H1 (cell line): ENCODE measurements at regions not wholly inside any gene's neighbourhood (a gene's known extent, or its start where the extent isn't known, plus 50 kb on each side); places are given as distances from the start of the nearest gene placed in this dataset.
A peak's percentile ranks its signal among the peaks of the same experiment; 100 is the strongest.

Source experiments
- CTCF ChIA-PET: fragments of 300-600 bp; sonication (Branson Sonifier 250); formaldehyde crosslinking; loops from one replicate; lab custom pipeline; 2021; ENCODE audit not compliant: partially characterized antibody; lab: Charles Lee
- POLR2A ChIA-PET: fragments of 300-600 bp; sonication (Branson Sonifier 250); formaldehyde crosslinking; loops from one replicate; lab custom pipeline; 2021; ENCODE audit warnings: inconsistent platforms; ENCODE audit not compliant: partially characterized antibody; lab: Charles Lee
- DNase-seq, 2 experiments: peaks; one replicate each; pipeline versions ENCODE4 v3.0.0 to v3.0.0-alpha.2; 2010 to 2022; ENCODE audit warnings: low spot score in 2 of 2, low read depth in 1 of 2, mixed read lengths in 1 of 2
- FAIRE-seq: peaks from 2 replicates; lab custom pipeline; 2011; peaks lifted over from hg19 to GRCh38; lab: Jason Lieb, UNC
- H2AFZ ChIP-seq: 2 replicates; pipeline ENCODE4 v1.8.1; 2012; ENCODE audit warnings: low read length, inconsistent platforms
- H2AK5ac ChIP-seq: 2 replicates; pipeline ENCODE4 v1.6.1; 2013; ENCODE audit warnings: low read depth, low read length
- H2BK120ac ChIP-seq: replicated peaks from 2 replicates; pipeline ENCODE3; 2013; ENCODE audit warnings: low read depth, low read length, inconsistent platforms
- H2BK12ac ChIP-seq: 2 replicates; pipeline ENCODE4 v1.6.1; 2013; ENCODE audit warnings: low read depth, low read length
- H2BK15ac ChIP-seq: 2 replicates; pipeline ENCODE4 v1.6.1; 2013; ENCODE audit warnings: low read length
- H2BK20ac ChIP-seq: 2 replicates; pipeline ENCODE4 v1.6.1; 2013; ENCODE audit warnings: low read length
- H2BK5ac ChIP-seq: 2 replicates; pipeline ENCODE4 v1.6.1; 2013; ENCODE audit warnings: low read depth, low read length
- H3K14ac ChIP-seq: 2 replicates; pipeline ENCODE4 v1.6.1; 2013; ENCODE audit warnings: inconsistent platforms; ENCODE audit not compliant: insufficient read length
- H3K18ac ChIP-seq: 2 replicates; pipeline ENCODE4 v1.6.1; 2013; ENCODE audit warnings: low read length; ENCODE audit errors: extremely low read depth
- H3K23ac ChIP-seq: 2 replicates; pipeline ENCODE4 v1.6.1; 2013; ENCODE audit warnings: inconsistent platforms; ENCODE audit not compliant: insufficient read length
- H3K23me2 ChIP-seq: 2 replicates; pipeline ENCODE4 v1.6.1; 2013; ENCODE audit warnings: low read depth, low read length
- H3K27ac ChIP-seq: 2 replicates; pipeline ENCODE4 v1.6.1; 2011; ENCODE audit warnings: low read depth, low read length, inconsistent platforms
- H3K27me3 ChIP-seq, 4 experiments: replicated peaks in 1 of 4; 1 replicate in 1 of 4; 2 replicates in 3 of 4; pipeline versions ENCODE4 v1.6.1 to v1.8.1; 2011 to 2013; ENCODE audit warnings: low read length in 3 of 4, mild to moderate bottlenecking in 3 of 4, inconsistent platforms in 2 of 4, mixed read lengths in 2 of 4, moderate library complexity in 1 of 4; ENCODE audit not compliant: control insufficient read depth in 3 of 4, insufficient read depth in 3 of 4; ENCODE audit errors: extremely low read depth in 1 of 4
- H3K36me3 ChIP-seq, 4 experiments: 2 replicates each; pipeline versions ENCODE4 v1.6.1 to v1.8.1; 2011 to 2013; ENCODE audit warnings: mild to moderate bottlenecking in 4 of 4, low read length in 3 of 4, moderate library complexity in 2 of 4, control low read depth in 1 of 4, inconsistent platforms in 1 of 4; ENCODE audit not compliant: insufficient read depth in 4 of 4, control insufficient read depth in 2 of 4
- H3K4ac ChIP-seq: replicated peaks from 2 replicates; pipeline ENCODE3; 2013; ENCODE audit warnings: low read length, low read depth, mixed read lengths, inconsistent platforms; ENCODE audit not compliant: insufficient read length
- H3K4me1 ChIP-seq, 4 experiments: replicated peaks in 1 of 4; 1 replicate in 1 of 4; 2 replicates in 3 of 4; pipeline versions ENCODE4 v1.6.1 to v1.8.1; 2011 to 2013; ENCODE audit warnings: low read length in 3 of 4, inconsistent platforms in 2 of 4, mixed read lengths in 1 of 4; ENCODE audit not compliant: insufficient read depth in 4 of 4, control insufficient read depth in 3 of 4
- H3K4me2 ChIP-seq, 2 experiments: 2 replicates each; pipeline versions ENCODE4 v1.6.1 to v1.8.1; 2011 to 2013; ENCODE audit warnings: low read depth in 2 of 2, low read length in 2 of 2, control low read depth in 1 of 2, inconsistent platforms in 1 of 2, mild to moderate bottlenecking in 1 of 2; ENCODE audit not compliant: insufficient read depth in 1 of 2
- H3K4me3 ChIP-seq, 4 experiments: fragments of 200-600, 300-600 bp in 1 of 4; sonication (generic), shearing (Covaris generic), sonication (Bioruptor Twin) in 1 of 4; 2 replicates each; pipeline versions ENCODE4 v1.5.1 to v1.8.1; 2011 to 2016; ENCODE audit warnings: low read length in 4 of 4, low read depth in 3 of 4, control low read depth in 2 of 4, inconsistent platforms in 2 of 4, mild to moderate bottlenecking in 2 of 4, mixed read lengths in 1 of 4, moderate library complexity in 1 of 4; ENCODE audit not compliant: insufficient read depth in 2 of 4; ENCODE audit errors: extremely low read depth in 1 of 4
- H3K56ac ChIP-seq: replicated peaks from 2 replicates; pipeline ENCODE3; 2013; ENCODE audit warnings: low read depth, mild to moderate bottlenecking, mixed read lengths, low read length, inconsistent platforms; ENCODE audit not compliant: insufficient read length
- H3K79me1 ChIP-seq: 2 replicates; pipeline ENCODE4 v1.6.1; 2013; ENCODE audit warnings: low read depth, low read length, control low read depth
- H3K79me2 ChIP-seq, 2 experiments: 2 replicates each; pipeline versions ENCODE4 v1.6.1 to v1.8.1; 2012 to 2013; ENCODE audit warnings: low read length in 2 of 2, mild to moderate bottlenecking in 2 of 2, inconsistent platforms in 1 of 2; ENCODE audit not compliant: insufficient read depth in 2 of 2, control insufficient read depth in 1 of 2
- H3K9ac ChIP-seq, 4 experiments: replicated peaks in 1 of 4; 1 replicate in 1 of 4; 2 replicates in 3 of 4; pipeline versions ENCODE4 v1.6.1 to v1.8.1; 2011 to 2013; ENCODE audit warnings: low read depth in 3 of 4, low read length in 3 of 4, control low read depth in 2 of 4, mild to moderate bottlenecking in 2 of 4, moderate library complexity in 2 of 4, inconsistent platforms in 1 of 4; ENCODE audit errors: extremely low read depth in 1 of 4
- H3K9me3 ChIP-seq, 2 experiments: 2 replicates each; pipeline versions ENCODE4 v1.6.1 to v1.8.1; 2012 to 2013; ENCODE audit warnings: mild to moderate bottlenecking in 2 of 2, moderate library complexity in 2 of 2, control low read depth in 1 of 2, inconsistent platforms in 1 of 2, low read depth in 1 of 2, low read length in 1 of 2, mixed read lengths in 1 of 2; ENCODE audit not compliant: insufficient read depth in 2 of 2
- H4K20me1 ChIP-seq, 2 experiments: replicated peaks in 1 of 2; 2 replicates each; pipeline versions ENCODE3 to v1.8.1; 2011 to 2013; ENCODE audit warnings: inconsistent platforms in 2 of 2, low read length in 2 of 2, mild to moderate bottlenecking in 1 of 2; ENCODE audit not compliant: insufficient read depth in 2 of 2, control insufficient read depth in 1 of 2
- H4K5ac ChIP-seq: 2 replicates; pipeline ENCODE4 v1.6.1; 2013; ENCODE audit warnings: low read length, low read depth, mixed read lengths, inconsistent platforms; ENCODE audit not compliant: insufficient read length
- H4K8ac ChIP-seq: 2 replicates; pipeline ENCODE4 v1.8.0; 2013; ENCODE audit warnings: mild to moderate bottlenecking, moderate library complexity, low read length, inconsistent platforms; ENCODE audit not compliant: insufficient read depth; ENCODE audit errors: extremely low read depth
- H4K91ac ChIP-seq: replicated peaks from 2 replicates; pipeline ENCODE3; 2013; ENCODE audit warnings: low read length, mixed read lengths, inconsistent platforms; ENCODE audit not compliant: insufficient read length
- BACH1 ChIP-seq: IDR thresholded peaks from 2 replicates; pipeline ENCODE4 v1.6.1; 2012; ENCODE audit warnings: low read length, improper control_type of control experiment
- BCL11A ChIP-seq, 2 experiments: IDR thresholded peaks; one replicate each; pipeline ENCODE4 v1.6.1; 2011; ENCODE audit warnings: low read depth in 2 of 2, low read length in 2 of 2, mild to moderate bottlenecking in 2 of 2
- CBX5 ChIP-seq: fragments of 300-800, 300-1000 bp; sonication (generic); IDR thresholded peaks from 2 replicates; pipeline ENCODE4 v1.7.1; 2016; ENCODE audit warnings: antibody characterized with exemption, low read length, low read depth
- CHD2 ChIP-seq: IDR thresholded peaks from 2 replicates; pipeline ENCODE4 v1.6.1; 2012; ENCODE audit warnings: low read length, improper control_type of control experiment
- CREB1 ChIP-seq: IDR thresholded peaks from 2 replicates; pipeline ENCODE4 v1.6.1; 2012; ENCODE audit warnings: inconsistent platforms
- KDM5A ChIP-seq: fragments of 200-600 bp; IDR thresholded peaks from 2 replicates; pipeline ENCODE4 v1.7.1; 2012; ENCODE audit warnings: mild to moderate bottlenecking, low read length, inconsistent platforms, mixed read lengths
- POLR2AphosphoS5 ChIP-seq: IDR thresholded peaks from 2 replicates; pipeline ENCODE4 v1.6.1; 2011; ENCODE audit warnings: low read depth, low read length
- RAD21 ChIP-seq, 2 experiments: IDR thresholded peaks in 1 of 2; conservative IDR thresholded peaks in 1 of 2; 2 replicates each; pipeline ENCODE4 v1.6.1; 2011; ENCODE audit warnings: low read depth in 2 of 2, low read length in 2 of 2, improper control_type of control experiment in 1 of 2, inconsistent platforms in 1 of 2, mild to moderate bottlenecking in 1 of 2, moderate library complexity in 1 of 2
- RXRA ChIP-seq: IDR thresholded peaks from 2 replicates; pipeline ENCODE4 v1.6.1; 2011; ENCODE audit warnings: low read depth, mild to moderate bottlenecking, low read length, moderate library complexity; ENCODE audit not compliant: insufficient read depth
- TCF12 ChIP-seq: IDR thresholded peaks from 2 replicates; pipeline ENCODE4 v1.6.1; 2011; ENCODE audit warnings: low read depth, mild to moderate bottlenecking, low read length
- ZNF274 ChIP-seq: IDR thresholded peaks from 2 replicates; pipeline ENCODE4 v1.7.0; 2012; ENCODE audit warnings: low read length, borderline replicate concordance; ENCODE audit errors: extremely low read depth
- whole genome bisulfite sequencing, 2 experiments: shearing (Covaris generic) in 1 of 2; methylation state at CpG; one replicate each; pipeline versions ENCODE4 v1.1.6 to v1.1.7; 2013 to 2015; ENCODE audit warnings: low lambda C conversion rate in 2 of 2, mixed read lengths in 2 of 2, inconsistent platforms in 1 of 2, low coverage in 1 of 2, missing lambda C conversion rate in 1 of 2; ENCODE audit not compliant: insufficient replicate concordance in 2 of 2, insufficient coverage in 1 of 2, insufficient read length in 1 of 2; ENCODE audit errors: extremely low coverage in 1 of 2, missing lambda C conversion rate in 1 of 2; 5-methylcytosine and 5-hydroxymethylcytosine counted together

GRCh38 chr11:116513278-116513823 is 259.4 kb downstream of the BUD13 start:
- ChIA-PET POLR2A (interaction anchor here (1.3 kb wide), 1 partner anchor 8 kb away, joined by 3 read pairs; no protein-coding TSS in a partner anchor), CTCF (interaction anchor here (0.6 to 7.3 kb wide), 54 partner anchors 9 to 294 kb away, joined by 3 to 96 read pairs (median 4); no protein-coding TSS in a partner anchor)
- Histone ChIP-seq H3K23me2 (no peaks in the 10 kb centered on the region), H3K27me3 (peaks cover 0 to 4% (median 0%) of the 10 kb centered on the region in 4 experiments; a peak in 2 of 7 replicates), H3K18ac (no peak overlapping the region), H3K23ac (no peak overlapping the region), H3K4me2 (no peak overlapping the region), H2BK12ac (peak overlapping the region; percentile 12; the same call in 1 of the 2 replicates), H3K4ac (no peak overlapping the region), H2BK15ac (peak overlapping the region; percentile 13; the same call in 1 of the 2 replicates), H3K4me3 (no peak overlapping the region), H4K91ac (peak overlapping the region; percentile 34), H3K27ac (no peak overlapping the region), H4K8ac (no peak overlapping the region; the same call in 1 of the 2 replicates), H3K14ac (no peak overlapping the region), H3K36me3 (no peaks in the 10 kb centered on the region), H2AK5ac (no peak overlapping the region), H3K79me1 (no peaks in the 10 kb centered on the region), H4K20me1 (no peaks in the 10 kb centered on the region), H2BK5ac (no peak overlapping the region), H3K56ac (no peak overlapping the region), H3K9ac (no peak overlapping the region), H2BK20ac (0 out of 2 replicates have a peak overlapping the region, but pooled peaks have one; percentile 53), H2BK120ac (no peak overlapping the region), H2AFZ (no peak overlapping the region), H4K5ac (no peak overlapping the region), H3K9me3 (no peaks in the 10 kb centered on the region), H3K4me1 (peaks cover 0 to 8% (median 2%) of the 10 kb centered on the region in 4 experiments; a peak in 3 of 7 replicates), H3K79me2 (no peaks in the 10 kb centered on the region)
- no peak for TF ChIP-seq POLR2AphosphoS5
- no peak for TF ChIP-seq TCF12
- TF ChIP-seq CHD2 = no peak
- TF ChIP-seq BCL11A (IDR thresholded peaks at IDR 0.05; ENCODE audit: low read depth in 2 of 2, low read length in 2 of 2) = no peak
- TF ChIP-seq ZNF274 = no peak
- TF ChIP-seq KDM5A = no peak
- TF ChIP-seq RAD21 (IDR thresholded peaks at IDR 0.05 in 1 of 2, conservative IDR thresholded peaks at IDR 0.05 in 1 of 2; ENCODE audit: low read depth in 2 of 2, low read length in 2 of 2) = no peak
- no peak for TF ChIP-seq CREB1
- no peak for TF ChIP-seq BACH1
- TF ChIP-seq RXRA = no peak
- TF ChIP-seq CBX5 = no peak
- 76% methylated on average over 8 of the region's 8 CpGs; no CpG with 5 or more reads in 1 of the 2 experiments for WGBS, 2 experiments
- DNase-seq (peak in 1 of 2 experiments; percentile 20), FAIRE-seq (no peak)
